ENCODE measurements at regions not wholly inside any gene's neighbourhood (a gene's known extent, or its start where the extent isn't known, plus 50 kb on each side); places are given as distances from the start of the nearest gene placed in this dataset.

DNA sequence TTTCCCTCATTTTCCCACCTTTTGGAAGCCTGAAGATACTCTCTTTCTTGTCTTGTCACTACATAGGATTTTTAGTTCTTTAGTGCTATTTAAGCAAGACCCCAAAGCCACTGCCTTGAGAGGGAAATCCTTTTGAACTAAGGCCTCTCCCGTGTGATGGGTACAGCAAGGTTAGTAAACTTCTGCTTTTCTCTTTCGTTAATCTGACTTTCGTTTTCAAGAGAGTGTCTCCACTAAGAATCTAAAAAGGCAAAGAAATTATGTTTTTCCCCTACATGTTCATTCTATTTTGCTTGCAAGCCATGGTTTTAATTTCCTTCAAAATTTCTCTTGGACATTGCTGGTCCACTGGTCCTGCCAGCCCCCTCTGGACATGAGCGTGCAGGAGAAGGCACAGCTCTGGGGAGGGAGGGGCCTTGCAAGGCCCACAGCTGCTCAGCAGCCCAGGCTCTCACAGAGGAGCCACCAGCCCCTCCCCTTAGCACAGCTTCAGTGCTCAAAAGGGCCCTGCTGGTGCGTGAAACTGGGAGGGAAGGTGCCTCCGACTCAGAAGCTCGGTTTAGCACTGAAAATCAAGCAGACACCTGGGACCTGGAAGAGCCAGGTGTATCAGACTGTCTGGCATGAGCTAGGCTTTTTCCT is 210.9 kb upstream of the GALNT2 start:
- TF ChIP-seq, protein P1, sequence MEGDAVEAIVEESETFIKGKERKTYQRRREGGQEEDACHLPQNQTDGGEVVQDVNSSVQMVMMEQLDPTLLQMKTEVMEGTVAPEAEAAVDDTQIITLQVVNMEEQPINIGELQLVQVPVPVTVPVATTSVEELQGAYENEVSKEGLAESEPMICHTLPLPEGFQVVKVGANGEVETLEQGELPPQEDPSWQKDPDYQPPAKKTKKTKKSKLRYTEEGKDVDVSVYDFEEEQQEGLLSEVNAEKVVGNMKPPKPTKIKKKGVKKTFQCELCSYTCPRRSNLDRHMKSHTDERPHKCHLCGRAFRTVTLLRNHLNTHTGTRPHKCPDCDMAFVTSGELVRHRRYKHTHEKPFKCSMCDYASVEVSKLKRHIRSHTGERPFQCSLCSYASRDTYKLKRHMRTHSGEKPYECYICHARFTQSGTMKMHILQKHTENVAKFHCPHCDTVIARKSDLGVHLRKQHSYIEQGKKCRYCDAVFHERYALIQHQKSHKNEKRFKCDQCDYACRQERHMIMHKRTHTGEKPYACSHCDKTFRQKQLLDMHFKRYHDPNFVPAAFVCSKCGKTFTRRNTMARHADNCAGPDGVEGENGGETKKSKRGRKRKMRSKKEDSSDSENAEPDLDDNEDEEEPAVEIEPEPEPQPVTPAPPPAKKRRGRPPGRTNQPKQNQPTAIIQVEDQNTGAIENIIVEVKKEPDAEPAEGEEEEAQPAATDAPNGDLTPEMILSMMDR (optimal IDR thresholded peaks at IDR 0.05 in 1 of 3, IDR thresholded peaks at IDR 0.05 in 1 of 3, conservative IDR thresholded peaks at IDR 0.05 in 1 of 3; ENCODE audit: extremely low read depth in 1 of 3, insufficient read depth in 2 of 3, low read length in 3 of 3), result no peak
- TF ChIP-seq EZH2 (IDR thresholded peaks at IDR 0.05; ENCODE audit: low read length), result no peak

All from keratinocyte (primary cell).